A673 (cell line): ENCODE measurements at regions not wholly inside any gene's neighbourhood (a gene's known extent, or its start where the extent isn't known, plus 50 kb on each side); places are given as distances from the start of the nearest gene placed in this dataset.

Source experiments
- BruUV-seq: library from RNA; stranded (reverse); fragments of 400-500 nt; replicated peaks from 2 replicates; lab custom pipeline; 2021; lab: Mats Ljungman, UMichigan
- CTCF ChIA-PET: fragments of 300-600 bp; sonication (Branson Sonifier 250); formaldehyde crosslinking; loops from one replicate; lab custom pipeline; 2022; ENCODE audit warnings: antibody characterized with exemption; lab: Charles Lee
- POLR2A ChIA-PET: fragments of 300-600 bp; sonication (Branson Sonifier 250); formaldehyde crosslinking; loops from one replicate; lab custom pipeline; 2022; ENCODE audit warnings: antibody characterized with exemption; ENCODE audit not compliant: low non-redundant PET; lab: Charles Lee
- DNase-seq: peaks from one replicate; pipeline ENCODE4 v3.0.0-alpha.2; 2015; ENCODE audit warnings: low spot score
- H3K27ac ChIP-seq: fragments of 200-600 bp; sonication (generic); 2 replicates; pipeline ENCODE4 v1.5.1; 2016; ENCODE audit warnings: mixed run types, low read depth, mild to moderate bottlenecking, mixed read lengths, antibody characterized with exemption, low read length; ENCODE audit not compliant: poor library complexity, severe bottlenecking
- H3K27me3 ChIP-seq: fragments of 200-600 bp; sonication (generic); replicated peaks from 2 replicates; pipeline ENCODE4 v1.6.1; 2017; ENCODE audit warnings: mixed run types, low read depth, mild to moderate bottlenecking, mixed read lengths, antibody characterized with exemption, low read length; ENCODE audit not compliant: insufficient read depth, poor library complexity
- H3K36me3 ChIP-seq: fragments of 200-600 bp; sonication (generic); 2 replicates; pipeline ENCODE4 v1.6.1; 2016; ENCODE audit warnings: mixed run types, mild to moderate bottlenecking, mixed read lengths, antibody characterized with exemption, low read length; ENCODE audit not compliant: insufficient read depth, poor library complexity, severe bottlenecking
- H3K4me1 ChIP-seq: fragments of 200-600 bp; sonication (generic); 2 replicates; pipeline ENCODE4 v1.6.1; 2017; ENCODE audit warnings: mixed run types, mild to moderate bottlenecking, mixed read lengths, antibody characterized with exemption, low read length; ENCODE audit not compliant: insufficient read depth, poor library complexity, severe bottlenecking
- H3K4me3 ChIP-seq: fragments of 200-600 bp; sonication (generic); 2 replicates; pipeline ENCODE4 v1.5.1; 2016; ENCODE audit warnings: low read depth, mixed run types, mild to moderate bottlenecking, mixed read lengths, low read length; ENCODE audit not compliant: poor library complexity, severe bottlenecking
- H3K9me3 ChIP-seq: fragments of 200-600 bp; sonication (generic); 2 replicates; pipeline ENCODE4 v1.6.1; 2016; ENCODE audit warnings: mixed run types, low read depth, mild to moderate bottlenecking, mixed read lengths, antibody characterized with exemption, low read length; ENCODE audit not compliant: poor library complexity, severe bottlenecking
- EZH2 ChIP-seq: fragments of 200-600 bp; sonication (generic); IDR thresholded peaks from 2 replicates; pipeline ENCODE4 v1.6.1; 2017; ENCODE audit warnings: borderline replicate concordance, low read depth, mild to moderate bottlenecking, mixed read lengths, antibody characterized with exemption, low read length; ENCODE audit not compliant: poor library complexity, severe bottlenecking
- intact Hi-C: fragments of 100-400 bp; cut with micrococcal nuclease; formaldehyde crosslinking; loops from one replicate; pipeline ENCODE4 v1.10.0; 2022; ENCODE audit not compliant: unreplicated experiment
- TF ChIP-seq, protein P1 (sequence below): fragments of 300-800, 200-600 bp; sonication (generic); conservative IDR thresholded peaks from 2 replicates; pipeline ENCODE4 v1.5.1; 2017; ENCODE audit warnings: low read depth, mild to moderate bottlenecking, antibody characterized with exemption, low read length, moderate library complexity, mixed read lengths

- Histone ChIP-seq H3K4me1 (no peaks in the 10 kb centered on the region), H3K9me3 (no peaks in the 10 kb centered on the region), H3K27ac (no peak overlapping the region), H3K36me3 (no peaks in the 10 kb centered on the region), H3K27me3 (no peaks in the 10 kb centered on the region), H3K4me3 (no peak overlapping the region)
- POLR2A ChIA-PET: no interaction called here
- no peak for DNase-seq
- intact Hi-C loops: no loop called here
- TF ChIP-seq, protein P1, sequence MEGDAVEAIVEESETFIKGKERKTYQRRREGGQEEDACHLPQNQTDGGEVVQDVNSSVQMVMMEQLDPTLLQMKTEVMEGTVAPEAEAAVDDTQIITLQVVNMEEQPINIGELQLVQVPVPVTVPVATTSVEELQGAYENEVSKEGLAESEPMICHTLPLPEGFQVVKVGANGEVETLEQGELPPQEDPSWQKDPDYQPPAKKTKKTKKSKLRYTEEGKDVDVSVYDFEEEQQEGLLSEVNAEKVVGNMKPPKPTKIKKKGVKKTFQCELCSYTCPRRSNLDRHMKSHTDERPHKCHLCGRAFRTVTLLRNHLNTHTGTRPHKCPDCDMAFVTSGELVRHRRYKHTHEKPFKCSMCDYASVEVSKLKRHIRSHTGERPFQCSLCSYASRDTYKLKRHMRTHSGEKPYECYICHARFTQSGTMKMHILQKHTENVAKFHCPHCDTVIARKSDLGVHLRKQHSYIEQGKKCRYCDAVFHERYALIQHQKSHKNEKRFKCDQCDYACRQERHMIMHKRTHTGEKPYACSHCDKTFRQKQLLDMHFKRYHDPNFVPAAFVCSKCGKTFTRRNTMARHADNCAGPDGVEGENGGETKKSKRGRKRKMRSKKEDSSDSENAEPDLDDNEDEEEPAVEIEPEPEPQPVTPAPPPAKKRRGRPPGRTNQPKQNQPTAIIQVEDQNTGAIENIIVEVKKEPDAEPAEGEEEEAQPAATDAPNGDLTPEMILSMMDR: no peak
- no peak for TF ChIP-seq EZH2
- CTCF ChIA-PET: no interaction called here
- BruUV-seq: no TSS peak
Observed at GRCh38 chr11:116118138-116118470, 613.9 kb upstream of the CADM1 start.

- no peak for DNase-seq
- Histone ChIP-seq H3K4me3 (no peak overlapping the region), H3K4me1 (no peaks in the 10 kb centered on the region), H3K36me3 (no peaks in the 10 kb centered on the region), H3K9me3 (no peaks in the 10 kb centered on the region), H3K27ac (no peak overlapping the region), H3K27me3 (no peaks in the 10 kb centered on the region)
- BruUV-seq: no TSS peak
- POLR2A ChIA-PET: no interaction called here
- intact Hi-C loops: no loop called here
- CTCF ChIA-PET: no interaction called here
- TF ChIP-seq, protein P1: no peak
- no peak for TF ChIP-seq EZH2
Observed at GRCh38 chr11:116117331-116118137, 613.3 kb upstream of the CADM1 start.

DNA sequence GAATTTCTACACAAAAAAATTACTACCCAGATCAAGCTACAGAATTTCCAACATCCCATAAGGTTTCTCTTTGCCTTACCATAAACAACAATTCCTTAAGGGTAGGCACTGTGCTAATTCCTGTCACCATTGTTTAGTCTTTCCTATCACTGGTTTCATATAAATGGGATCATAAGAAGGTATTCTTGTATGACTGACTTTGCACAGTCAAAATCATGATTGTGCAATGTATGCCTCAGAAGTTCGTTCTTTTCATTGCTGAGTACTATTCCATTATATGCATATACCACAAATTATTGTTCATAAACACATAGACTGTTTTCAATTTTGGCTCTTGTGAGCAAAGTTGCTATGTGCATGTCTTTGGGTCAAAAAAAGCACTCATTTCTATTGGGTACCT is 611.6 kb upstream of the CADM1 start:
- intact Hi-C loops: no loop called here
- Histone ChIP-seq H3K4me1 (no peaks in the 10 kb centered on the region), H3K9me3 (no peaks in the 10 kb centered on the region), H3K27me3 (no peaks in the 10 kb centered on the region), H3K27ac (no peak overlapping the region), H3K4me3 (no peak overlapping the region), H3K36me3 (no peaks in the 10 kb centered on the region)
- ChIA-PET CTCF (no interaction called here), POLR2A (no interaction called here)
- no TSS peak for BruUV-seq
- TF ChIP-seq, protein P1: no peak
- TF ChIP-seq EZH2: no peak
- no peak for DNase-seq
